Endothelial cell of hepatic sinusoid (primary cell): ENCODE measurements at regions not wholly inside any gene's neighbourhood (a gene's known extent, or its start where the extent isn't known, plus 50 kb on each side); places are given as distances from the start of the nearest gene placed in this dataset.
"Not testable (repeated sequence)": the region's sequence is repeated elsewhere in the genome, so short reads cannot be mapped to it uniquely, and the experiment has no call there.

Experiments
- in situ Hi-C: cut with HindIII; loops from 2 replicates; pipeline ENCODE4 v1.10.0; 2017; ENCODE audit warnings: low sequenced_read_pairs

DNA sequence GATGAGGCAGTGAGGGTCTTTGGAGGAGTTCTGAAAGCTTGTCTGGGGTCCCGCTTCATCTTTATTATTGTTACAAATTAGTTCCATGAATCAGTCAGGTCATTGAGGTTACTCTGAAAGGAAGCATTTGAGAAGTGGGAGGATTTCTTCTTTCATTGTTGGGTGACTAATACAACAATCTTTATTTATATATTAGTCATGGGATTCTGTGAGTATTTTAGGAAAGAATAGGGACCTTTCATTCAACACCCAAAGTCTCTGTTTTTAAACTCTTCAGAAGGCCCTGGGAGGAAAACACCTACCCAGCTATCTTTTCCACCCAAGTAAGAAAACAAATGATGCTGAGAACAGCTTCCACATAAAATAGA is 98.3 kb downstream of the SOD2 start:
- in situ Hi-C loops: no loop called here

DNA sequence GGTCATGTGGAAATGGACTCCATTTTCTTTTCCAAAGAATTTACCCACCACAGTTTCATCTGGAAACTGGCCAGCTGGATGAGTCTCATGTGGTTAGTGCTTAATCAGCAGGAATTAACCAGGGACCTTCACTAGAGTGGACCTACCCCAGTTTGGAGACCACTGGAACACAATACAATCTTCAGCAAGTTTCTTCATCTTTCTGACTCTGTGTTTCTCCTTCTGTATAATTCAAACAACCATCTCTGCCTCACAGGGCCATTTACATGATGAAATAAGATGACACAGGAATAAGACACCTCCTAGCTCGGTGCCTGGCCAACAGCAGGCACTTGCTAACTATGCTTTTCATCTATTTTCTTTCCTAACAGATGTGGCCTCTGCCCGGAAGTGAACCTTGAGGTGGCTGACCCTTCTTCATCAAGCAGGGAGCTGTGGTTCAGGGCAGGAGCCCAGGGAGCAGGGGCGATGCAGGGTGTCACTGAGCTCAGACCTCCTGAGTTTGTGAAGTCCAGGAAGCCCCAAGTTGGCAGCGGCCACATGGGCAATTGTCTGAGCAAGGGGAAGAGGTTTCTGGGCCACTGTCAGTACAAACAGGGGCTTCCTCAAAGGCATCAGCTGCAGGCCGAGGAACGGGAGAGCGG is 98.8 kb downstream of the SOD2 start:
- in situ Hi-C loops: no loop called here

- in situ Hi-C loops: no loop called here
Measured at GRCh38 chr6:159590835-159591234, 102.2 kb downstream of the SOD2 start.

- in situ Hi-C loops: no loop called here
Measured at GRCh38 chr6:159586684-159587083, 106.4 kb downstream of the SOD2 start.

DNA sequence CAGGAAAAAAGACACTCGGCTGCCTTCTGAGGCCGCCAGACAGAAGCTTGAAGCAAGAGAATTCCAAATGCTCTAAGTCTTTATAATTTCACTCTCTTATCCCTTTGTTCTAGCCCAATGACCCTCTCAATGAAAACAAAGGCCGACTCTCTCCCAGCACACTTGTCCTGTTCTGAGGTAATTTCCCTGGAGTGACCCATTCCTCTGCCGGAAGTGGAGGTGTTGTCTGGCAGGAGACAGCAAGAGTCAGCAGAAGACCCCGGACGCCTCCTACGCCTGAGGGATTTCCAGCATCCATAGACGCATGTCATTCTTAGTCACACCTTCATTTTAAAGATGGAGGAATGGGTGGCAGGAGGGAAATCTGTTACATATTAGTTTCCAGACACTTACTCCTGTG is 110.3 kb downstream of the SOD2 start:
- in situ Hi-C loops: no loop called here

DNA sequence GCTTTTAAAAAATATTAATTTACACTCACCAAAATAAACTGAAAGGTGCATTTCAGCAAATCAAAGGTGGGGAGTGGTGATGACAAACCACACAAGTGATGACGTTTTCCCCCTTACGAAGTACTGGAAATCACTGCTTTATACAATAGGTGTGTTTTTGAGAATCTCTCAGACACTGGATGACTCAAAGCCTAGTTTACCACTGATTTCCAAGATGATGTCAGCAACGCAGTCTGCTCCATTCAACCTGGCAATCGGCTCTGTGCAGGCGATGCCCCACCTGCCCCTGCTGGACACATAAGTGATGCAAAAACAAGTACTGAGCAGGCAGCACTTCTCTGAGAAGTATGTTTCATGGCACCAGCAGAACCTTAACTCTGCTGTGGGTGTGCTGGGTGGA is 114.4 kb downstream of the SOD2 start:
- in situ Hi-C loops: no loop called here

DNA sequence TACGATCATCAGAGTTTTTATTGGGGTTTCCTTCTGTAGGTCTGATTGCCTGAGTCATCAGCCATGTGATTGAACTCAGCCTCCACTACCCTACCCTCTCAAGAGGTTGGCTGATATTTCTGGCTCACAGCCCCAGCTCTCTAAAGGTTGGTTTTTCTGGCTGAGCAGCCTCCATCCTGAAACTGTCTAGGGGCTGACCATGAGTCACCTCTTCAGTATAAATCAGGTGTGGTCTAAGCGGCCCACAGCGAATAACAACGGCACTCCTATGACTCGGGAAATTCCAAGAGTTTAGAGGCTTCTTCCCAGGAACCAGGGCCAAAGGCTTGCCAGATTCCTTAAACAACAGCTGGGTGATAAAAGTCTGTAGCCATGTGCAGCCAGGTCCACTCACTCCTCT is 115.5 kb downstream of the SOD2 start:
- in situ Hi-C loops: no loop called here

DNA sequence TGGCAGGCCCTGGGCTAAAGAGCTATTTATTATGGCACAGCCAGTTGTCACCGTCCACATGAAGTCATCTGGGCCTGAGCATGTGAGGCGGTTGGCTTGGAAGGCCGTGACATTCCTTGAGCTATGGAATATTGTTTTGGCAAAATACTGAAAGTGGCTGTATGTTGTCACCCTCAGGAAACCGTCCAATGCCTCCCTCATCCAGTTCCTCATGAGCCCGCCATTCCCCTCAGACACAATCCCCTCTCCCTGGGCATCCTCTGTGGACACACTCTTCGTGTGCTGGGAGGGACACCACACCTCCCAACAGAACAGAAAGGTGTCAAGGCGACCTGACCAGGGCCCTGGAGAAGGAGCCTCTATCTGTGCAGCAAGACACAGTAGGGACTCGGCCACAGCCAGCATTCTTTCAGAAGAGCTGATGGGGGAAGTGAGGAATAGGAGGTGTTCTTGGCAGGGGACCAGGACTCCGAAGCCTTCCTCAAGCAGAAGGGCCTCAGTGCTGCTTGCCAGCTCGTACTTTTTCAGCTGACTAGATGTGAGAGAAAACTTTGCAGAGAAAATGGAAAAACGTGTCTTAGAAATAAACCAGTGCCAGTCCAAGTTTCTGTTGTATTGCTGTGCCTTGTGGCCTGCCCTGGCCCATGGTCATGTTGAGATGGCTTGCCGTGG is 120.5 kb downstream of the SOD2 start:
- in situ Hi-C loops: no loop called here

DNA sequence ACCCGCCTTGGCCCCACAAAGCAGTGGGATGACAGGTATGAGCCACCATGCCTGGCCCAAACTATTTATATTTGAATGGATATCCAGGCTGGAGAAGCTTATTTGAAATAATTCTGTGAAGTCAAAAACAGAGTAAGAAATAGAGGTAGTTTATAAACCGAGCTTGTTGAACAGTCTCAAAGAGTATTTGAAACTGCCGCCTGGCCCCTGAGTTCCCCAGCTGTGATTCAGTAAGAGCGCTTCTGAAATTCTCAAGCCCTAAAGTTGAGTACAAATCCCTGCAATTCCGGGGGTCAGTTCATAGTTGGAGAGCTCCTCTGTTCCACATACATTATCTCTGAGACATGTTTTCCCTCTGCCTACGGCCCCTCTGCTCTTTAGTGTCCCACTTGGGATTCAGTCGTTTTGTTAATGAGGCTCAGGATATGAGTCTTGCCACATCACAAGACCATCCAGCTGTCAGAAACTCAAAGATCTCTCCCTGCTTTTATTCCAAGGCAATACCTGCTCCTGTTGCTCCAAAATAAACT is 127.8 kb downstream of the SOD2 start:
- in situ Hi-C loops: no loop called here

- in situ Hi-C loops: no loop called here
Measured at GRCh38 chr6:159564456-159564855, 128.6 kb downstream of the SOD2 start.

DNA sequence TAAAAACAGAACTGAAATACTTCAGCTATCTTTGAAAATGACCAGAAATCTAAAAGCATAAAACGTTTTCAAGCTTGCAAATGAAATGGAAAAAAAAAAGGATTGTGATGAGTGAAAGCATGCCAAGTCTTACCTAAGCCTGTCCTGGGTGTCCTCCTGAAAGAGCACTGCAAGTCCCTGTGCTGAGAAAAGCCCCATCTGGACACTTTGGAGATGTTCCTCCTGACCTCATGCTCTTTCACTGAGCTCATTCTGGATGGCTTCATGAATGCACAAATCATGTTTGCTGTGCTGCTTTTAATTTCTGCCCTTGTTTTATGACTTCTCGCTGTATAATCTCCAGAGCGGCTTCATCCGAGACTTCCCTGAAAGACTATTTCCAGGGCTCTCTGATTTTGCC is 136.0 kb downstream of the SOD2 start:
- in situ Hi-C loops: no loop called here

GRCh38 chr6:159555082-159555875 is 137.8 kb downstream of the SOD2 start:
- in situ Hi-C loops: no loop called here

DNA sequence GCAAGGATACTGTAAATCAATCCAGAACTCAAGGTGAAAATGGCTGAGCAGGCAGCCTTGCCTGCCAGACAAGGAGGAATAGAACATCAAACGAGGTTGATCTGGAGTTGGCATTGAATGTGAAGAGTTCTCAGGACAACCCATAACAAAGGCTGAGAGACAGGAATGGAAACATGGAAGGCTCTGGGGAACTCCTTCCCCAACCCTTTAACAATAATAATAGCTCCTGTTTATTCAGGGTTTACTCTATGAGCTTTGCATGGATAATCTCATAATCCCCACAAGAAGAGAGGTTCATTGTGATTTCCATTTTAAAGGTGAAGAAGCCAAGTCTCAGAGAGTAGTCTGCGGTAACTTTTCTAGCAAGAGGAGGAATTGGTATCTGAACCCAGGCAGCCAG is 151.7 kb downstream of the SOD2 start:
- in situ Hi-C loops: no loop called here

- in situ Hi-C loops: no loop called here
Measured at GRCh38 chr6:159540883-159541282, 152.2 kb downstream of the SOD2 start.

GRCh38 chr6:159540152-159540551 is 152.9 kb downstream of the SOD2 start:
- in situ Hi-C loops: no loop called here

DNA sequence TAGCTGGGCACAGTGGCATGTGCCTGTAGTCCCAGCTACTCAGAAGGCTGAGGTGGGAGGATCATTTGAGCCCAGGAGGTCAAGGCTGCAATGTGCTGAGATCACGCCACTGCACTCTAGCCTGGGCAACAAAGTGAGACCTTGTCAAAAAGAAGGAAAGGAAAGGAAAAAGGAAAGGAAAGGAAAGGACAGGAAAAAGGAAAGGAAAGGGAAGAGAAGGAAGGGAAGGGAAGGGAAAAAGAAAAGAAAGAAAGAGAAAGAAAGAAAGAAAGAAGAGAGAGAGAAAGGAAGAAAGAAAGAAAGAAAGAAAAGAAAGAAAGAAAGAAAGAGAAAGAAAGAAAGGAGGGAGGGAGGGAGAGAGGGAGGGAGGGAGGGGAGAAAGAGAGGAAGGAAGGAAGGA is 155.0 kb downstream of the SOD2 start:
- in situ Hi-C loops: not testable (repeated sequence)

DNA sequence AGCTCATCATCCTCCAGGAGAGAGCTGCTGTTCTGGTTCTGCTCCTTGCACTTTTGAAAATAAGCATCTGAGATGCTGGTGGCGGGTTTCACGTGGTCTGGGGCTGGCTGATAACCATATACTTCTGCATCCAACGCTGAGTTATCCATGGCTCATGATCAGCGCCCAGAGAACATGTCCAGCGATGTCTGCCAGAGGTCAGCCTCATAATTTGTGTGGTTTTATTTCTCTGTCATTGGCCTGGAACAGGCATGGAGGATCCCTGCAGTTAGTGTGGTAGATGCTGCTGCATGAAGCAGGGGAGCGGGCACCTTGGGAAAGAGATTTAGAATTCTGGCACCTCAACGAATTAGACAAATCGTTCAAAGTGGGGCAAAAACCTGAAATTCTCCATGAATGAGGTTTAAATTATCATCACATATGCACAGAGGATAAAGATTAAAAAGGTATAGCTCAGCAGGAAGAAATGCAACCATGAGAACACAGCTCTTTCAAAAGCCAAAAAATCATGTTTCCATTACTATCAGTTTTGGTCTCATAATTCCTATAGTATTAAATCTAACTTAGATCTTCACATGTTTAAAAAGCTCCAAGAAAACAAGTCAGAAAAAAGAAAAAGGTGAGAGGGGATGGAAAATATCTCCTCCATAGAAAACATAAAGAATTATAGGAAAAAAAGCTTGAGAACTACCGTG is 157.2 kb downstream of the SOD2 start:
- in situ Hi-C loops: no loop called here

GRCh38 chr6:159533568-159533967 is 159.5 kb downstream of the SOD2 start:
- in situ Hi-C loops: no loop called here

DNA sequence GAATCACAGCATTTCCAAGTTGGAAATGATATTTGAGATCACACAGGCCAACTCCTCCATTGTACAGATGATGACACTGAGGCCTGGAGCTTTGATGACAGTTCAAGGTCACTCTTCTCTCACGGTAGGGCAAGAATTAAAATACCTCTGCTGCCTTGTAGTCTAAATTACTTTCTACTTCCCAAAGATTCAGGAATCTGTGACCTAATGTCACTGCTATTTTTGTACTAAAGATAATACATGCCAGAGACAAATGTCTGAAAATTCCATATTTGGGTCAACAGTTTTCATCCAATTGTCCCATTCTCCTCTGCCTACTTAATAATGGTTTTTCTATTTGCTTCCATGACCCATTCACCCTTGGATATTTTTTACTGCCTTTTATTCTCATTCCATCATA is 160.0 kb downstream of the SOD2 start:
- in situ Hi-C loops: no loop called here

DNA sequence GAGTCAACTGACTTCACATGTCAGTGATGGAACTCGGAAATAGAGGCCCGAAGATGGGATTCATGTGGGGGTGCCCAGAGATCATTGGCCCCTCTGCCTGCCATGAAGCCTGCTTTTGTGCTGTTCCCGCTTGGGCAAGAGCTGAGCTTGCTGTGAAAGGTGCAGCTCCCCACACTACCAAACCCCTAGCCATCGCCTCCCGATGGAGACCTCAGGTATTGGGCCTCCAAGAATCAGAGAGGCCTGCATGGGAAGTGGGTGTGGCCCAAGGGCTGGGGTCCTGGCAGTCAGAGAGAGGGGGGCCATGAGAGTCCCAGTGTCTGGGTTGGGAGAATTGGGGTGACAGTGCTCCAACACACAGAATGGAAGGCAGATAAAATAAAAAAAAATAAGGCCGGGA is 160.9 kb downstream of the SOD2 start:
- in situ Hi-C loops: no loop called here

GRCh38 chr6:159529934-159530333 is 163.1 kb downstream of the SOD2 start:
- in situ Hi-C loops: no loop called here
